ENCODE measurements at regions not wholly inside any gene's neighbourhood (a gene's known extent, or its start where the extent isn't known, plus 50 kb on each side); places are given as distances from the start of the nearest gene placed in this dataset.

- DNase-seq = no peak
These were observed 53.0 kb upstream of the RAB18 start for GRCh38 chr10:27451054-27451453.

- no peak for DNase-seq
These were observed 53.9 kb upstream of the RAB18 start for GRCh38 chr10:27450225-27450624.

GRCh38 chr10:27449571-27449970 lies 54.5 kb upstream of the RAB18 start:
- DNase-seq = no peak

- DNase-seq = no peak
These were observed 55.2 kb upstream of the RAB18 start for GRCh38 chr10:27448921-27449320.

GRCh38 chr10:27447540-27447939 lies 56.6 kb upstream of the RAB18 start:
- no peak for DNase-seq

- DNase-seq = no peak
These were observed 57.8 kb upstream of the RAB18 start for GRCh38 chr10:27446091-27446918.

- DNase-seq = no peak
These were observed 59.0 kb upstream of the RAB18 start for GRCh38 chr10:27445070-27445469.

- no peak for DNase-seq
These were observed 63.6 kb upstream of the RAB18 start for GRCh38 chr10:27440478-27440877.

GRCh38 chr10:27440021-27440420 lies 64.1 kb upstream of the RAB18 start:
- no peak for DNase-seq

- DNase-seq = no peak
These were observed 65.0 kb upstream of the RAB18 start for GRCh38 chr10:27439101-27439500.

- DNase-seq = no peak
These were observed 66.3 kb upstream of the RAB18 start for GRCh38 chr10:27437775-27438174.

GRCh38 chr10:27436710-27437109 lies 67.4 kb upstream of the RAB18 start:
- DNase-seq = no peak

- DNase-seq = no peak
These were observed 70.1 kb upstream of the RAB18 start for GRCh38 chr10:27433976-27434375.

GRCh38 chr10:27426948-27427467 lies 77.1 kb upstream of the RAB18 start:
- DNase-seq = no peak

- no peak for DNase-seq
These were observed 90.2 kb upstream of the RAB18 start for GRCh38 chr10:27413831-27414348.

- DNase-seq = no peak
These were observed 90.7 kb upstream of the RAB18 start for GRCh38 chr10:27413387-27413786.

GRCh38 chr10:27410153-27410552 lies 94.0 kb upstream of the RAB18 start:
- no peak for DNase-seq

GRCh38 chr10:27407271-27407670 lies 96.8 kb upstream of the RAB18 start:
- no peak for DNase-seq

GRCh38 chr10:27399871-27400270 lies 104.2 kb upstream of the RAB18 start:
- no peak for DNase-seq

GRCh38 chr10:27393961-27394360 lies 110.1 kb upstream of the RAB18 start:
- no peak for DNase-seq

- no peak for DNase-seq
These were observed 111.5 kb upstream of the RAB18 start for GRCh38 chr10:27392606-27393005.

GRCh38 chr10:27391916-27392315 lies 112.2 kb upstream of the RAB18 start:
- no peak for DNase-seq

- no peak for DNase-seq
These were observed 112.8 kb upstream of the RAB18 start for GRCh38 chr10:27391325-27391724.

- no peak for DNase-seq
These were observed 113.4 kb upstream of the RAB18 start for GRCh38 chr10:27390681-27391080.

Data from NCI-H2107 (cell line).